WTC11 (cell line): ENCODE measurements at regions not wholly inside any gene's neighbourhood (a gene's known extent, or its start where the extent isn't known, plus 50 kb on each side); places are given as distances from the start of the nearest gene placed in this dataset.

Experiments used
- ATAC-seq: fragments of 200-7000 bp; cut with Tn5 transposase; 2 replicates; pipeline ENCODE4 v1.10.0; 2021; ENCODE audit warnings: mild to moderate bottlenecking, moderate library complexity
- CTCF ChIA-PET: fragments of 300-600 bp; sonication (Branson Sonifier 250); formaldehyde crosslinking; loops from one replicate; lab custom pipeline; 2021; ENCODE audit warnings: antibody characterized with exemption; lab: Charles Lee
- POLR2A ChIA-PET: fragments of 350-600 bp; sonication (Branson Sonifier 250); formaldehyde crosslinking; loops from one replicate; lab custom pipeline; 2021; ENCODE audit warnings: antibody characterized with exemption; lab: Charles Lee
- DNase-seq: peaks from one replicate; pipeline ENCODE4 v3.0.0; 2021; ENCODE audit warnings: low spot score
- H3K27ac Mint-ChIP-seq: 2 replicates; pipeline ENCODE4 v1.8.0; 2021; ENCODE audit warnings: mixed read lengths
- H3K27me3 Mint-ChIP-seq: 2 replicates; pipeline ENCODE4 v1.8.0; 2021; ENCODE audit warnings: low read depth, mild to moderate bottlenecking, moderate library complexity, mixed read lengths
- H3K36me3 Mint-ChIP-seq: 2 replicates; pipeline ENCODE4 v1.8.0; 2021; ENCODE audit warnings: mixed read lengths
- H3K4me1 Mint-ChIP-seq: 2 replicates; pipeline ENCODE4 v1.8.0; 2022; ENCODE audit warnings: mixed read lengths
- H3K4me3 Mint-ChIP-seq: 2 replicates; pipeline ENCODE4 v1.8.0; 2021; ENCODE audit warnings: mild to moderate bottlenecking, moderate library complexity, mixed read lengths
- H3K9me3 Mint-ChIP-seq: 2 replicates; pipeline ENCODE4 v1.8.0; 2021; ENCODE audit warnings: mixed read lengths
- ESRRA ChIP-seq: sonication (generic); formaldehyde crosslinking; IDR thresholded peaks from 2 replicates; pipeline ENCODE4 v1.8.1; 2022; ENCODE audit warnings: mild to moderate bottlenecking, missing genetic modification reagents, borderline replicate concordance
- ETV6 ChIP-seq: sonication (generic); formaldehyde crosslinking; IDR thresholded peaks from 2 replicates; pipeline ENCODE4 v1.8.1; 2022; ENCODE audit warnings: mild to moderate bottlenecking, missing genetic modification reagents
- GTF2I ChIP-seq: fragments of 250-450 bp; sonication (Bioruptor Pico); conservative IDR thresholded peaks from 2 replicates; pipeline ENCODE4 v1.4.0; 2021; ENCODE audit warnings: mild to moderate bottlenecking
- IRF2 ChIP-seq: sonication (generic); formaldehyde crosslinking; IDR thresholded peaks from 2 replicates; pipeline ENCODE4 v1.8.0; 2022; ENCODE audit warnings: low read depth, missing genetic modification reagents, borderline replicate concordance
- NFE2L1 ChIP-seq: sonication (generic); formaldehyde crosslinking; IDR thresholded peaks from 2 replicates; pipeline ENCODE4 v1.8.1; 2023; ENCODE audit warnings: missing genetic modification reagents
- NR2C2 ChIP-seq: sonication (generic); formaldehyde crosslinking; IDR thresholded peaks from 2 replicates; pipeline ENCODE4 v1.8.0; 2022; ENCODE audit warnings: mild to moderate bottlenecking, missing genetic modification reagents
- RORB ChIP-seq: fragments of 250-450 bp; sonication (Bioruptor Pico); IDR thresholded peaks from 2 replicates; pipeline ENCODE4 v1.9.0; 2021; ENCODE audit warnings: mild to moderate bottlenecking
- SMAD4 ChIP-seq: sonication (generic); formaldehyde crosslinking; IDR thresholded peaks from 2 replicates; pipeline ENCODE4 v1.8.0; 2022; ENCODE audit warnings: mild to moderate bottlenecking, missing genetic modification reagents
- SOX15 ChIP-seq: fragments of 250-450 bp; sonication (Bioruptor Pico); IDR thresholded peaks from 2 replicates; pipeline ENCODE4 v1.9.0; 2021; ENCODE audit warnings: mild to moderate bottlenecking
- TCF7 ChIP-seq: sonication (generic); formaldehyde crosslinking; IDR thresholded peaks from 2 replicates; pipeline ENCODE4 v1.8.0; 2022; ENCODE audit warnings: mild to moderate bottlenecking, low read depth, missing genetic modification reagents, moderate library complexity
- USF1 ChIP-seq: sonication (generic); formaldehyde crosslinking; IDR thresholded peaks from 2 replicates; pipeline ENCODE4 v1.8.0; 2022; ENCODE audit warnings: mild to moderate bottlenecking, missing genetic modification reagents
- ZBTB43 ChIP-seq: sonication (generic); formaldehyde crosslinking; IDR thresholded peaks from 2 replicates; pipeline ENCODE4 v1.8.1; 2023; ENCODE audit warnings: mild to moderate bottlenecking, missing genetic modification reagents
- ZNF138 ChIP-seq: sonication (generic); formaldehyde crosslinking; conservative IDR thresholded peaks from 2 replicates; pipeline ENCODE4 v1.8.1; 2022; ENCODE audit warnings: mild to moderate bottlenecking, moderate library complexity, missing genetic modification reagents
- ZNF219 ChIP-seq: sonication (generic); formaldehyde crosslinking; IDR thresholded peaks from 2 replicates; pipeline ENCODE4 v1.8.0; 2023; ENCODE audit warnings: missing genetic modification reagents, mild to moderate bottlenecking, borderline replicate concordance
- ZNF232 ChIP-seq: sonication (generic); formaldehyde crosslinking; IDR thresholded peaks from 2 replicates; pipeline ENCODE4 v1.8.0; 2022; ENCODE audit warnings: mild to moderate bottlenecking, missing genetic modification reagents
- ZNF263 ChIP-seq: sonication (generic); formaldehyde crosslinking; IDR thresholded peaks from 2 replicates; pipeline ENCODE4 v1.8.1; 2022; ENCODE audit warnings: low read depth, mild to moderate bottlenecking, moderate library complexity, missing genetic modification reagents
- ZNF281 ChIP-seq: sonication (generic); formaldehyde crosslinking; IDR thresholded peaks from 2 replicates; pipeline ENCODE4 v1.8.0; 2023; ENCODE audit warnings: mild to moderate bottlenecking, missing genetic modification reagents
- ZNF317 ChIP-seq: sonication (generic); formaldehyde crosslinking; IDR thresholded peaks from 2 replicates; pipeline ENCODE4 v1.8.1; 2023; ENCODE audit warnings: low read depth, mild to moderate bottlenecking, moderate library complexity, missing genetic modification reagents, borderline replicate concordance
- ZNF396 ChIP-seq: fragments of 250-450 bp; sonication (Bioruptor Pico); IDR thresholded peaks from 2 replicates; pipeline ENCODE4 v1.8.0; 2021; ENCODE audit warnings: mild to moderate bottlenecking, moderate library complexity, borderline replicate concordance
- ZNF416 ChIP-seq: fragments of 250-450 bp; sonication (Bioruptor Pico); IDR thresholded peaks from 2 replicates; pipeline ENCODE4 v1.9.0; 2021; ENCODE audit warnings: mild to moderate bottlenecking, inconsistent platforms
- ZNF425 ChIP-seq: fragments of 250-450 bp; sonication (Bioruptor Pico); conservative IDR thresholded peaks from 2 replicates; pipeline ENCODE4 v1.9.0; 2021; ENCODE audit warnings: mild to moderate bottlenecking
- TF ChIP-seq, protein P1 (sequence below): fragments of 250-450 bp; sonication (Bioruptor Pico); IDR thresholded peaks from 2 replicates; pipeline ENCODE4 v1.9.0; 2021; ENCODE audit warnings: mild to moderate bottlenecking, borderline replicate concordance
- TF ChIP-seq, protein P2 (sequence below): sonication (generic); formaldehyde crosslinking; IDR thresholded peaks from 2 replicates; pipeline ENCODE4 v1.8.1; 2022; ENCODE audit warnings: mild to moderate bottlenecking, moderate library complexity, missing genetic modification reagents

DNA sequence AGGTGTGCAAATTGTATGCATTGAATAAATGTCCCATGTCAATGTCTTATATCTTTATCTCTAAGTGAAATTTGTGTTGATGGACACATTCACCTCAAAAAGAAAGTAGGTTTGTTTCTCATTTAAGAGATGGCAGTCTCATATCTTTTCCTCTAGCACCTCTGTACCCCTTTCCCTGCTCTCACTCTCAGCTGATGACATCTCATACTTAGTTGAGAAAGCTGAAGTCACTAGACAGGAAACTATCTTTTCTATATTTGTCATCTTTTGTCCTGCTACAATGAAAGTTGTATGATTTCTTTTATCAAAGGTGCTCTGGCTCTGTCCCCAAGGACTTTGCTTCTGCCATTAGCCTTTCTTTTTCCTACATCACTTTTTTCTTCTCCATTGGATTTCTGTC, 84.0 kb upstream of the GRPR start (continued):
- TF ChIP-seq ZNF281, result no peak
- no peak for TF ChIP-seq TCF7 (CRISPR knock-in tag)
- no peak for TF ChIP-seq ZNF425 (CRISPR knock-in tag)
- no peak for TF ChIP-seq ZNF317
- no peak for TF ChIP-seq ZNF416
- TF ChIP-seq ESRRA, result no peak
- TF ChIP-seq ZNF219 (CRISPR knock-in tag), result no peak
- no peak for TF ChIP-seq ETV6 (CRISPR knock-in tag)

DNA sequence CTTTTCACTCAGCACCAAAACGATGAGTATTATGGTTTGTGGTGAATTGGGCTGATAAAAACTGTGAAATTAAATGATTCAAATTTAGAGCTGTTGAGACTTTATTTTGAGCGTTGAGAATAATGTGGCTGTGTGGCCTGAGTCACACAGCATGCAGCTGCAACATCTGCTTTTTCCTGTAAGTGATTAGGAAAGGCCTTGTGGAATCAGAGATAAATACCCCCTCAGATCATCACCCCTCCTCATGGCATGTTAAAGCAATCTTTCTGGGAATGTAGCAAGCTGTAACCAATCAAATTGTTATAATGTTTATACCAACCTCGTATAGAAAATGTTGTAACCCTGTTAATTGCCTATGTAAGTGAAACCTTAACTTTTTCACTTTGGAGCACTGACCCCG, 90.0 kb upstream of the GRPR start:
- Mint-ChIP-seq H3K27ac (no peak overlapping the region), H3K27me3 (no peaks in the 10 kb centered on the region), H3K4me1 (0 out of 2 replicates have a peak, but pooled peaks cover 3% of the 10 kb centered on the region), H3K9me3 (peaks cover 23% of the 10 kb centered on the region), H3K4me3 (no peak overlapping the region), H3K36me3 (peaks cover 28% of the 10 kb centered on the region)
- no peak for ATAC-seq
- no peak for TF ChIP-seq IRF2 (CRISPR knock-in tag)
- TF ChIP-seq NR2C2 (CRISPR knock-in tag), result no peak
- no peak for TF ChIP-seq SOX15 (CRISPR knock-in tag)
- no peak for TF ChIP-seq NFE2L1
- TF ChIP-seq GTF2I, result no peak
- TF ChIP-seq, protein P1, sequence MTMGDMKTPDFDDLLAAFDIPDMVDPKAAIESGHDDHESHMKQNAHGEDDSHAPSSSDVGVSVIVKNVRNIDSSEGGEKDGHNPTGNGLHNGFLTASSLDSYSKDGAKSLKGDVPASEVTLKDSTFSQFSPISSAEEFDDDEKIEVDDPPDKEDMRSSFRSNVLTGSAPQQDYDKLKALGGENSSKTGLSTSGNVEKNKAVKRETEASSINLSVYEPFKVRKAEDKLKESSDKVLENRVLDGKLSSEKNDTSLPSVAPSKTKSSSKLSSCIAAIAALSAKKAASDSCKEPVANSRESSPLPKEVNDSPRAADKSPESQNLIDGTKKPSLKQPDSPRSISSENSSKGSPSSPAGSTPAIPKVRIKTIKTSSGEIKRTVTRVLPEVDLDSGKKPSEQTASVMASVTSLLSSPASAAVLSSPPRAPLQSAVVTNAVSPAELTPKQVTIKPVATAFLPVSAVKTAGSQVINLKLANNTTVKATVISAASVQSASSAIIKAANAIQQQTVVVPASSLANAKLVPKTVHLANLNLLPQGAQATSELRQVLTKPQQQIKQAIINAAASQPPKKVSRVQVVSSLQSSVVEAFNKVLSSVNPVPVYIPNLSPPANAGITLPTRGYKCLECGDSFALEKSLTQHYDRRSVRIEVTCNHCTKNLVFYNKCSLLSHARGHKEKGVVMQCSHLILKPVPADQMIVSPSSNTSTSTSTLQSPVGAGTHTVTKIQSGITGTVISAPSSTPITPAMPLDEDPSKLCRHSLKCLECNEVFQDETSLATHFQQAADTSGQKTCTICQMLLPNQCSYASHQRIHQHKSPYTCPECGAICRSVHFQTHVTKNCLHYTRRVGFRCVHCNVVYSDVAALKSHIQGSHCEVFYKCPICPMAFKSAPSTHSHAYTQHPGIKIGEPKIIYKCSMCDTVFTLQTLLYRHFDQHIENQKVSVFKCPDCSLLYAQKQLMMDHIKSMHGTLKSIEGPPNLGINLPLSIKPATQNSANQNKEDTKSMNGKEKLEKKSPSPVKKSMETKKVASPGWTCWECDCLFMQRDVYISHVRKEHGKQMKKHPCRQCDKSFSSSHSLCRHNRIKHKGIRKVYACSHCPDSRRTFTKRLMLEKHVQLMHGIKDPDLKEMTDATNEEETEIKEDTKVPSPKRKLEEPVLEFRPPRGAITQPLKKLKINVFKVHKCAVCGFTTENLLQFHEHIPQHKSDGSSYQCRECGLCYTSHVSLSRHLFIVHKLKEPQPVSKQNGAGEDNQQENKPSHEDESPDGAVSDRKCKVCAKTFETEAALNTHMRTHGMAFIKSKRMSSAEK, result no peak
- no peak for TF ChIP-seq ZNF263
- TF ChIP-seq ZNF396 (CRISPR knock-in tag), result no peak
- TF ChIP-seq SMAD4 (CRISPR knock-in tag), result no peak
- no peak for DNase-seq
- ChIA-PET CTCF (no interaction called here), POLR2A (no interaction called here)

DNA sequence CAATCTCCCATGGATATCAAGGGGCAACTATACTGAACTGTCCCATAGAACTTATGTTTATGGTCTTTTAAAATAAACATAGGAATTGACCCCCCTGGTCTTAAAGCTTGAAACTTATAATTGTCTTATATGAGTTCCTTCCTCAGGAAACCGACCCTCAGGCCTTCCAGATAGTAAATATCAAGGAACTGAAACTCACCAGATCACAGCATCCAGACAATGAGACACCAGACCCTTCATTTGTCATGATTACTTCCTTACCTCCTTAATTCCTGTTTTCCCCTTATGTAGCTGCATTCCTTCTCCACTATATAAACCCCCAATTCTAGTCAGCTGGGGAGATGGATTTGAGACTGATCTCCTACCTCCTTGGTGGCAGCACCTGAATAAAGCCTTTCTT, 94.8 kb upstream of the GRPR start:
- no peak for DNase-seq
- no peaks in the 10 kb centered on the region for H3K27me3 Mint-ChIP-seq
- no peaks in the 10 kb centered on the region; the same call in 1 of the 2 replicates for H3K9me3 Mint-ChIP-seq
- no peak overlapping the region for H3K27ac Mint-ChIP-seq
- no peak for ATAC-seq
- 0 out of 2 replicates have a peak, but pooled peaks cover 3% of the 10 kb centered on the region for H3K4me1 Mint-ChIP-seq
- TF ChIP-seq ETV6 (CRISPR knock-in tag) (no peak), ZNF232 (CRISPR knock-in tag) (no peak), USF1 (CRISPR knock-in tag) (no peak), ZNF138 (CRISPR knock-in tag) (no peak), ZBTB43 (no peak), RORB (CRISPR knock-in tag) (no peak)
- TF ChIP-seq, protein P2, sequence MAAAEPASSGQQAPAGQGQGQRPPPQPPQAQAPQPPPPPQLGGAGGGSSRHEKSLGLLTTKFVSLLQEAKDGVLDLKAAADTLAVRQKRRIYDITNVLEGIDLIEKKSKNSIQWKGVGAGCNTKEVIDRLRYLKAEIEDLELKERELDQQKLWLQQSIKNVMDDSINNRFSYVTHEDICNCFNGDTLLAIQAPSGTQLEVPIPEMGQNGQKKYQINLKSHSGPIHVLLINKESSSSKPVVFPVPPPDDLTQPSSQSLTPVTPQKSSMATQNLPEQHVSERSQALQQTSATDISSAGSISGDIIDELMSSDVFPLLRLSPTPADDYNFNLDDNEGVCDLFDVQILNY, result no peak
- TF ChIP-seq, all 79 proteins: peak for 0
- no peaks in the 10 kb centered on the region for H3K36me3 Mint-ChIP-seq
- H3K4me3 Mint-ChIP-seq, result no peak overlapping the region
- ChIA-PET POLR2A (no interaction called here), CTCF (no interaction called here)
